HepG2 (cell line): ENCODE measurements at regions not wholly inside any gene's neighbourhood (a gene's known extent, or its start where the extent isn't known, plus 50 kb on each side); places are given as distances from the start of the nearest gene placed in this dataset.

Source experiments
- ATAC-seq: fragments of 200-7000 bp; cut with Tn5 transposase; 3 replicates; pipeline ENCODE4 v1.9.1; 2020; ENCODE audit warnings: mild to moderate bottlenecking, moderate library complexity
- BruUV-seq: library from RNA; stranded (reverse); fragments of 400-500 nt; replicated peaks from 2 replicates; lab custom pipeline; 2021; lab: Mats Ljungman, UMichigan
- CTCF ChIA-PET: fragments of 300-600 bp; formaldehyde crosslinking; extraction: SDS; loops from one replicate; lab custom pipeline; 2021; ENCODE audit warnings: low total read pairs, inconsistent platforms, low intra/inter-chr PET ratio; lab: Yijun Ruan, JAX
- POLR2A ChIA-PET: fragments of 350-600 bp; sonication (Branson Sonifier 250); formaldehyde crosslinking; loops from one replicate; lab custom pipeline; 2020; ENCODE audit warnings: antibody characterized with exemption, inconsistent platforms; lab: Yijun Ruan, JAX
- DNase-seq: peaks from one replicate; pipeline ENCODE4 v3.0.0-alpha.2; 2015; ENCODE audit warnings: low spot score
- FAIRE-seq: peaks from 3 replicates; lab custom pipeline; 2011; peaks lifted over from hg19 to GRCh38; lab: Jason Lieb, UNC
- H2AFZ ChIP-seq: one replicate; pipeline ENCODE4 v1.6.1; 2011; ENCODE audit warnings: low read length, inconsistent platforms
- H3K27ac ChIP-seq: fragments of 300-600 bp; 3 replicates; pipeline ENCODE4 v1.8.0; 2011; ENCODE audit warnings: mixed run types, mild to moderate bottlenecking, mixed read lengths, low read length, inconsistent platforms; ENCODE audit not compliant: insufficient read depth; ENCODE audit errors: extremely low read length
- H3K27me3 ChIP-seq, 2 experiments: fragments of 200-600 bp in 1 of 2; 2 replicates in 1 of 2; 3 replicates in 1 of 2; pipeline versions ENCODE4 v1.6.0 to v1.8.0; 2011; ENCODE audit warnings: low read length in 2 of 2, mild to moderate bottlenecking in 2 of 2, moderate library complexity in 2 of 2, inconsistent platforms in 1 of 2; ENCODE audit not compliant: insufficient read depth in 2 of 2, control insufficient read depth in 1 of 2
- H3K36me3 ChIP-seq, 2 experiments: fragments of 200-600 bp in 1 of 2; replicated peaks in 1 of 2; 2 replicates in 1 of 2; 3 replicates in 1 of 2; pipeline versions ENCODE4 v1.5.1 to v1.8.0; 2011; ENCODE audit warnings: low read length in 2 of 2, inconsistent platforms in 1 of 2; ENCODE audit not compliant: insufficient read depth in 2 of 2, control insufficient read depth in 1 of 2
- H3K4me1 ChIP-seq: 2 replicates; pipeline ENCODE4 v1.5.1; 2012; ENCODE audit warnings: low read length, inconsistent platforms; ENCODE audit not compliant: insufficient read depth
- H3K4me2 ChIP-seq: 2 replicates; pipeline ENCODE4 v1.6.0; 2011; ENCODE audit warnings: low read depth, low read length, inconsistent platforms
- H3K4me3 ChIP-seq, 3 experiments: fragments of 200-600 bp in 1 of 3; sonication (generic), shearing (Covaris generic) in 1 of 3; replicated peaks in 1 of 3; 2 replicates each; pipeline ENCODE4 v1.5.1; 2011 to 2016; ENCODE audit warnings: low read length in 3 of 3, inconsistent platforms in 2 of 3, low read depth in 2 of 3, mild to moderate bottlenecking in 2 of 3, control low read depth in 1 of 3, mixed read lengths in 1 of 3; ENCODE audit not compliant: insufficient read depth in 1 of 3
- H3K79me2 ChIP-seq: one replicate; pipeline ENCODE4 v1.6.1; 2011; ENCODE audit warnings: low read length, inconsistent platforms; ENCODE audit not compliant: insufficient read depth
- H3K9ac ChIP-seq: 2 replicates; pipeline ENCODE4 v1.6.0; 2011; ENCODE audit warnings: mild to moderate bottlenecking, low read depth, low read length, inconsistent platforms; ENCODE audit not compliant: insufficient read depth
- H3K9me3 ChIP-seq: 2 replicates; pipeline ENCODE4 v1.5.1; 2012; ENCODE audit warnings: mild to moderate bottlenecking, low read length
- H4K20me1 ChIP-seq: 2 replicates; pipeline ENCODE4 v1.6.0; 2011; ENCODE audit warnings: inconsistent platforms, mild to moderate bottlenecking, low read length, moderate library complexity; ENCODE audit not compliant: insufficient read depth
- ARID5B ChIP-seq: IDR thresholded peaks from 2 replicates; pipeline ENCODE4 v1.4.0; 2020; ENCODE audit warnings: mild to moderate bottlenecking, missing genetic modification reagents
- CENPX ChIP-seq: sonication (generic); formaldehyde crosslinking; IDR thresholded peaks from 2 replicates; pipeline ENCODE4 v1.9.0; 2021; ENCODE audit warnings: mild to moderate bottlenecking, missing genetic modification reagents, moderate library complexity
- FOXP1 ChIP-seq, 2 experiments: fragments of 450-650 bp in 1 of 2; IDR thresholded peaks; 2 replicates each; pipeline ENCODE4 v1.6.1; 2017 to 2018; ENCODE audit warnings: antibody characterized with exemption in 1 of 2
- GTF3A ChIP-seq: sonication (generic); formaldehyde crosslinking; conservative IDR thresholded peaks from 2 replicates; pipeline ENCODE4 v1.4.0; 2020; ENCODE audit warnings: mild to moderate bottlenecking, missing genetic modification reagents
- HOXA3 ChIP-seq: sonication (generic); formaldehyde crosslinking; IDR thresholded peaks from 2 replicates; pipeline ENCODE4 v1.5.0; 2020; ENCODE audit warnings: missing genetic modification reagents
- NFYB ChIP-seq: sonication (generic); formaldehyde crosslinking; IDR thresholded peaks from 2 replicates; pipeline ENCODE4 v1.4.0; 2020; ENCODE audit warnings: missing genetic modification reagents
- SIN3B ChIP-seq: fragments of 150-350 bp; IDR thresholded peaks from 2 replicates; pipeline ENCODE4 v1.6.1; 2014; ENCODE audit warnings: low read length
- SMAD9 ChIP-seq: sonication (generic); formaldehyde crosslinking; IDR thresholded peaks from 2 replicates; pipeline ENCODE4 v1.5.1; 2020; ENCODE audit warnings: mild to moderate bottlenecking, missing genetic modification reagents
- SNRNP70 ChIP-seq: fragments of 200-400 bp; formaldehyde crosslinking; IDR thresholded peaks from 2 replicates; pipeline ENCODE4 v1.6.1; 2017; ENCODE audit warnings: mild to moderate bottlenecking, low read depth, low read length, moderate library complexity
- ZMYM4 ChIP-seq: sonication (generic); formaldehyde crosslinking; IDR thresholded peaks from 2 replicates; pipeline ENCODE4 v1.8.1; 2023; ENCODE audit warnings: mild to moderate bottlenecking, missing genetic modification reagents
- ZNF18 ChIP-seq: sonication (generic); formaldehyde crosslinking; IDR thresholded peaks from 2 replicates; pipeline ENCODE4 v1.8.0; 2022; ENCODE audit warnings: mild to moderate bottlenecking, missing genetic modification reagents; ENCODE audit not compliant: insufficient replicate concordance
- ZNF362 ChIP-seq: sonication (generic); formaldehyde crosslinking; IDR thresholded peaks from 2 replicates; pipeline ENCODE4 v1.4.0; 2020; ENCODE audit warnings: missing genetic modification reagents, mild to moderate bottlenecking, borderline replicate concordance
- ZNF556 ChIP-seq: sonication (generic); formaldehyde crosslinking; IDR thresholded peaks from 2 replicates; pipeline ENCODE4 v1.4.0; 2020; ENCODE audit warnings: mild to moderate bottlenecking, missing genetic modification reagents, borderline replicate concordance
- ZNF619 ChIP-seq: sonication (generic); formaldehyde crosslinking; IDR thresholded peaks from 2 replicates; pipeline ENCODE4 v1.4.0; 2020; ENCODE audit warnings: mild to moderate bottlenecking, missing genetic modification reagents
- ZNF652 ChIP-seq: IDR thresholded peaks from 2 replicates; pipeline ENCODE4 v1.6.1; 2016; ENCODE audit warnings: low read depth, borderline replicate concordance
- ZNF816 ChIP-seq: sonication (generic); formaldehyde crosslinking; IDR thresholded peaks from 2 replicates; pipeline ENCODE4 v1.8.0; 2022; ENCODE audit warnings: missing genetic modification reagents, mild to moderate bottlenecking, borderline replicate concordance
- ZNF839 ChIP-seq: sonication (generic); formaldehyde crosslinking; IDR thresholded peaks from 2 replicates; pipeline ENCODE4 v1.4.0; 2020; ENCODE audit warnings: missing genetic modification reagents, mild to moderate bottlenecking, borderline replicate concordance
- WGBS: methylation state at CpG from one replicate; pipeline ENCODE4 v1.1.6; 2017; ENCODE audit warnings: low lambda C conversion rate; 5-methylcytosine and 5-hydroxymethylcytosine counted together
- in situ Hi-C: cut with HindIII; loops from 2 replicates; pipeline ENCODE4 v1.10.0; 2017; ENCODE audit warnings: low pct_unique_long_range_greater_than_20kb; ENCODE audit not compliant: extremely low pct_ligation_motif_present
- intact Hi-C: fragments of 100-400 bp; cut with micrococcal nuclease; formaldehyde crosslinking; loops from one replicate; pipeline ENCODE4 v1.10.0; 2022; ENCODE audit not compliant: unreplicated experiment

- BruUV-seq: no TSS peak
- POLR2A ChIA-PET: no interaction called here
These were observed 57.1 kb upstream of the ADRA1D start for GRCh38 chr20:4306206-4306605.

GRCh38 chr20:4305091-4305490, 56.0 kb upstream of the ADRA1D start:
- H3K79me2 ChIP-seq: no peaks in the 10 kb centered on the region
- H2AFZ ChIP-seq: no peak overlapping the region
- intact Hi-C loops (no loop called here), in situ Hi-C loops (no loop called here)
- ATAC-seq (no peak), DNase-seq (no peak), FAIRE-seq (no peak)
- H3K27me3 ChIP-seq: peaks cover 6 to 10% of the 10 kb centered on the region in 2 experiments; a peak in 2 of 5 replicates
- POLR2A ChIA-PET: no interaction called here
- H3K9ac ChIP-seq: no peak overlapping the region
- no peaks in the 10 kb centered on the region for H3K9me3 ChIP-seq
- H3K4me1 ChIP-seq: no peaks in the 10 kb centered on the region
- WGBS: 17% methylated on average over 5 of the region's 5 CpGs
- no peak overlapping the region for H3K27ac ChIP-seq
- H3K4me2 ChIP-seq: no peak overlapping the region
- H3K36me3 ChIP-seq: no peaks in the 10 kb centered on the region
- no peaks in the 10 kb centered on the region for H4K20me1 ChIP-seq
- BruUV-seq: no TSS peak
- H3K4me3 ChIP-seq: no peak overlapping the region
- CTCF ChIA-PET: no interaction called here
- no peak for TF ChIP-seq ZNF652 (CRISPR knock-in tag)
- no peak for TF ChIP-seq ARID5B (CRISPR knock-in tag)
- no peak for TF ChIP-seq ZNF619 (CRISPR knock-in tag)
- no peak for TF ChIP-seq ZNF18 (CRISPR knock-in tag)
- no peak for TF ChIP-seq SMAD9 (CRISPR knock-in tag)
- no peak for TF ChIP-seq FOXP1 (IDR thresholded peaks at IDR 0.05)
- no peak for TF ChIP-seq FOXP1 (CRISPR knock-in tag; IDR thresholded peaks at IDR 0.05)
- no peak for TF ChIP-seq CENPX (CRISPR knock-in tag)
- no peak for TF ChIP-seq ZNF816 (CRISPR knock-in tag)
- no peak for TF ChIP-seq HOXA3 (CRISPR knock-in tag)
- no peak for TF ChIP-seq ZNF362 (CRISPR knock-in tag)

More at GRCh38 chr20:4306206-4306605, 57.1 kb upstream of the ADRA1D start:
- Histone ChIP-seq H3K4me2 (no peak overlapping the region), H3K36me3 (no peaks in the 10 kb centered on the region), H3K27ac (no peak overlapping the region), H3K9ac (no peak overlapping the region), H3K9me3 (no peaks in the 10 kb centered on the region), H3K27me3 (peaks cover 6 to 10% of the 10 kb centered on the region in 2 experiments; a peak in 2 of 5 replicates), H3K79me2 (no peaks in the 10 kb centered on the region), H4K20me1 (no peaks in the 10 kb centered on the region), H3K4me3 (no peak overlapping the region), H3K4me1 (no peaks in the 10 kb centered on the region), H2AFZ (no peak overlapping the region)
- CTCF ChIA-PET: no interaction called here
- no peak for ATAC-seq
- no peak for DNase-seq
- TF ChIP-seq NFYB (CRISPR knock-in tag) (no peak), ZMYM4 (CRISPR knock-in tag) (no peak), ZNF839 (CRISPR knock-in tag) (no peak), ZNF556 (no peak), SIN3B (no peak), SNRNP70 (no peak), GTF3A (no peak)
- intact Hi-C loops (no loop called here), in situ Hi-C loops (no loop called here)
- 48% methylated on average over 2 of the region's 2 CpGs for WGBS
- FAIRE-seq: no peak
